ENCODE measurements at regions not wholly inside any gene's neighbourhood (a gene's known extent, or its start where the extent isn't known, plus 50 kb on each side); places are given as distances from the start of the nearest gene placed in this dataset.

DNA sequence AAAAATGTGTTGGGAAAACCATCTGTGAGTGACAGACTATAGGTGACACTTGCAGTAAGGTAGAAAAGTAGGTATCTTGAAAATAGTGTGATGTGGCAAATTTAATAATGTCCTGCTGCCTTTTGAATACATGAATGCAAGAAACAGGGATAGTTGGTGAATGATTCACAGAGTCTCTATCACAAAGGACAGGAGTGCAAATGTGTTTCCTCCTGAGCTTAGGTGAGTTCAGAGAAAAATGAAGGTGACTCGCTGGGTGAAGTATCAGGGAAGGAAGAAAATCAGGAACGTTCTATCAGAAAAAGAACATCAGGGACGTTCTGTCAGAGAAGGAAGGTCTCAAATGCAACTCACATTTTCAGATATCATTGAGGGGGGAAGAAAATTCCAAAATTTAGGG, 557.8 kb upstream of the SLC35B3 start:
- H3K27ac ChIP-seq (ENCODE audit: low read depth, low read length), result no peak overlapping the region
- no peaks in the 10 kb centered on the region for H3K9me3 ChIP-seq (ENCODE audit: control insufficient read depth in 1 of 2, insufficient read depth in 1 of 2, low read depth in 1 of 2, low read length in 2 of 2)
- H4K20me1 ChIP-seq (ENCODE audit: insufficient read depth), result no peaks in the 10 kb centered on the region
- no peaks in the 10 kb centered on the region for H3K27me3 ChIP-seq (ENCODE audit: insufficient read depth, low read length)
- no peaks in the 10 kb centered on the region for H3K4me1 ChIP-seq (ENCODE audit: control insufficient read depth in 1 of 2, insufficient read depth in 2 of 2, low read length in 2 of 2)
- no peak overlapping the region for H3K4me2 ChIP-seq (ENCODE audit: low read length)
- no TSS peak for BruUV-seq (replicated peaks)
- CTCF ChIA-PET, result interaction anchor here (1.9 kb wide), 1 partner anchor 10 kb away, joined by 10 read pairs; no protein-coding TSS in a partner anchor
- no peak for DNase-seq (ENCODE audit: low read depth, low spot score)
- POLR2A ChIA-PET, result no interaction called here
- no peak overlapping the region for H2AFZ ChIP-seq (ENCODE audit: low read depth, low read length, poor library complexity, severe bottlenecking)
- RAD21 ChIA-PET (ENCODE audit: low non-redundant PET in 1 of 2, low total read pairs in 2 of 2, uncharacterized antibody in 2 of 2, unreplicated experiment in 2 of 2), result no interaction called here
- no peaks in the 10 kb centered on the region for H3K79me2 ChIP-seq (ENCODE audit: insufficient read depth, low read length)
- TF ChIP-seq POLR2AphosphoS5 (IDR thresholded peaks at IDR 0.05; ENCODE audit: low read depth, low read length) (no peak), EZH2phosphoT487 (IDR thresholded peaks at IDR 0.05; ENCODE audit: borderline replicate concordance) (no peak), ZNF274 (IDR thresholded peaks at IDR 0.05; ENCODE audit: low read depth, low read length) (no peak), SRF (IDR thresholded peaks at IDR 0.05; ENCODE audit: low read depth) (no peak), RAD21 (IDR thresholded peaks at IDR 0.05; ENCODE audit: low read depth) (no peak), SP1 (IDR thresholded peaks at IDR 0.05; ENCODE audit: low read depth) (no peak), TCF7L2 (IDR thresholded peaks at IDR 0.05; ENCODE audit: borderline replicate concordance, extremely low read depth, insufficient read depth, insufficient read length) (no peak)
- no peak for ATAC-seq
- intact Hi-C loops (cut with micrococcal nuclease), result no loop called here
- H3K9me2 ChIP-seq (ENCODE audit: insufficient read depth), result no peaks in the 10 kb centered on the region
- H3K9ac ChIP-seq (ENCODE audit: low read length), result no peak overlapping the region
- no peaks in the 10 kb centered on the region for H3K36me3 ChIP-seq (ENCODE audit: control insufficient read depth in 1 of 2, insufficient read depth in 2 of 2, low read length in 2 of 2)
- H3K4me3 ChIP-seq (replicated peaks in 1 of 2; ENCODE audit: low read depth in 1 of 2, low read length in 2 of 2), result no peak overlapping the region

GRCh38 chr6:8991844-8992243, 556.5 kb upstream of the SLC35B3 start:
- ChIA-PET RAD21 (ENCODE audit: low non-redundant PET in 1 of 2, low total read pairs in 2 of 2, uncharacterized antibody in 2 of 2, unreplicated experiment in 2 of 2) (no interaction called here), CTCF (interaction anchor here (1.4 to 1.9 kb wide), 2 partner anchors 9 to 1438 kb away, joined by 4 to 10 read pairs; no protein-coding TSS in a partner anchor)

More at GRCh38 chr6:8991844-8992243, 556.5 kb upstream of the SLC35B3 start:
- no TSS peak for BruUV-seq (replicated peaks)
- H3K4me3 ChIP-seq (replicated peaks in 1 of 2; ENCODE audit: low read depth in 1 of 2, low read length in 2 of 2), result no peak overlapping the region
- TF ChIP-seq POLR2A (IDR thresholded peaks at IDR 0.05; ENCODE audit: borderline replicate concordance, extremely low read depth, insufficient read depth, insufficient read length) (no peak), POLR2AphosphoS5 (IDR thresholded peaks at IDR 0.05; ENCODE audit: low read depth, low read length) (no peak), ZNF274 (IDR thresholded peaks at IDR 0.05; ENCODE audit: low read depth, low read length) (no peak), SP1 (IDR thresholded peaks at IDR 0.05; ENCODE audit: low read depth) (no peak), SRF (IDR thresholded peaks at IDR 0.05; ENCODE audit: low read depth) (no peak), SIN3A (IDR thresholded peaks at IDR 0.05; ENCODE audit: low read depth) (no peak), EGR1 (IDR thresholded peaks at IDR 0.05; ENCODE audit: low read depth) (no peak), EZH2 (IDR thresholded peaks at IDR 0.05) (no peak), CBX3 (IDR thresholded peaks at IDR 0.05; ENCODE audit: low read depth) (no peak), TCF7L2 (IDR thresholded peaks at IDR 0.05; ENCODE audit: borderline replicate concordance, extremely low read depth, insufficient read depth, insufficient read length) (no peak), CEBPB (IDR thresholded peaks at IDR 0.05; ENCODE audit: low read depth) (no peak), JUND (IDR thresholded peaks at IDR 0.05) (no peak), ZFX (IDR thresholded peaks at IDR 0.05) (no peak), ATF3 (IDR thresholded peaks at IDR 0.05) (no peak), MAX (IDR thresholded peaks at IDR 0.05) (no peak), ELF1 (IDR thresholded peaks at IDR 0.05; ENCODE audit: borderline replicate concordance, low read depth) (no peak), YY1 (IDR thresholded peaks at IDR 0.05; ENCODE audit: extremely low read depth, insufficient replicate concordance, low read depth, low read length) (no peak), EZH2phosphoT487 (IDR thresholded peaks at IDR 0.05; ENCODE audit: borderline replicate concordance) (no peak)
- TF ChIP-seq, protein P1, sequence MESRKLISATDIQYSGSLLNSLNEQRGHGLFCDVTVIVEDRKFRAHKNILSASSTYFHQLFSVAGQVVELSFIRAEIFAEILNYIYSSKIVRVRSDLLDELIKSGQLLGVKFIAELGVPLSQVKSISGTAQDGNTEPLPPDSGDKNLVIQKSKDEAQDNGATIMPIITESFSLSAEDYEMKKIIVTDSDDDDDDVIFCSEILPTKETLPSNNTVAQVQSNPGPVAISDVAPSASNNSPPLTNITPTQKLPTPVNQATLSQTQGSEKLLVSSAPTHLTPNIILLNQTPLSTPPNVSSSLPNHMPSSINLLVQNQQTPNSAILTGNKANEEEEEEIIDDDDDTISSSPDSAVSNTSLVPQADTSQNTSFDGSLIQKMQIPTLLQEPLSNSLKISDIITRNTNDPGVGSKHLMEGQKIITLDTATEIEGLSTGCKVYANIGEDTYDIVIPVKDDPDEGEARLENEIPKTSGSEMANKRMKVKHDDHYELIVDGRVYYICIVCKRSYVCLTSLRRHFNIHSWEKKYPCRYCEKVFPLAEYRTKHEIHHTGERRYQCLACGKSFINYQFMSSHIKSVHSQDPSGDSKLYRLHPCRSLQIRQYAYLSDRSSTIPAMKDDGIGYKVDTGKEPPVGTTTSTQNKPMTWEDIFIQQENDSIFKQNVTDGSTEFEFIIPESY (IDR thresholded peaks at IDR 0.05; ENCODE audit: extremely low read depth, insufficient replicate concordance, low read length), result no peak
- DNase-seq (ENCODE audit: low read depth, low spot score) (no peak), ATAC-seq (no peak)
- intact Hi-C loops (cut with micrococcal nuclease), result no loop called here
- no peaks in the 10 kb centered on the region for H3K4me1 ChIP-seq (ENCODE audit: control insufficient read depth in 1 of 2, insufficient read depth in 2 of 2, low read length in 2 of 2)
- H3K36me3 ChIP-seq (ENCODE audit: control insufficient read depth in 1 of 2, insufficient read depth in 2 of 2, low read length in 2 of 2), result no peaks in the 10 kb centered on the region
- H3K4me2 ChIP-seq (ENCODE audit: low read length), result no peak overlapping the region
- H3K27me3 ChIP-seq (ENCODE audit: insufficient read depth, low read length), result no peaks in the 10 kb centered on the region
- no peaks in the 10 kb centered on the region for H3K9me3 ChIP-seq (ENCODE audit: control insufficient read depth in 1 of 2, insufficient read depth in 1 of 2, low read depth in 1 of 2, low read length in 2 of 2)
- no peak overlapping the region for H3K9ac ChIP-seq (ENCODE audit: low read length)
- no peak overlapping the region for H2AFZ ChIP-seq (ENCODE audit: low read depth, low read length, poor library complexity, severe bottlenecking)
- no peaks in the 10 kb centered on the region for H3K9me2 ChIP-seq (ENCODE audit: insufficient read depth)
- no peaks in the 10 kb centered on the region for H3K79me2 ChIP-seq (ENCODE audit: insufficient read depth, low read length)
- H3K27ac ChIP-seq (ENCODE audit: low read depth, low read length), result no peak overlapping the region
- POLR2A ChIA-PET, result no interaction called here
- H4K20me1 ChIP-seq (ENCODE audit: insufficient read depth), result no peaks in the 10 kb centered on the region
